GM19455 (cell line): ENCODE measurements at regions not wholly inside any gene's neighbourhood (a gene's known extent, or its start where the extent isn't known, plus 50 kb on each side); places are given as distances from the start of the nearest gene placed in this dataset.
A peak's percentile ranks its signal among the peaks of the same experiment; 100 is the strongest.

Experiments
- ATAC-seq: cut with Tn5 transposase; IDR thresholded peaks from one replicate; pipeline ENCODE4 v1.9.1; 2021; ENCODE audit not compliant: unreplicated experiment

- ATAC-seq = no peak
Observed at GRCh38 chr18:45168866-45169600, 446.2 kb upstream of the SLC14A2 start.

GRCh38 chr18:45169610-45170009, 445.7 kb upstream of the SLC14A2 start:
- ATAC-seq = no peak

GRCh38 chr18:45171679-45172191, 443.5 kb upstream of the SLC14A2 start:
- no peak for ATAC-seq

- ATAC-seq = no peak
Observed at GRCh38 chr18:45173327-45173726, 441.9 kb upstream of the SLC14A2 start.

- ATAC-seq = no peak
Observed at GRCh38 chr18:45173799-45174519, 441.3 kb upstream of the SLC14A2 start.

GRCh38 chr18:45174629-45175136, 440.6 kb upstream of the SLC14A2 start:
- ATAC-seq = no peak

- no peak for ATAC-seq
Observed at GRCh38 chr18:45175511-45175910, 439.8 kb upstream of the SLC14A2 start.

GRCh38 chr18:45186832-45187231, 428.4 kb upstream of the SLC14A2 start:
- ATAC-seq = no peak

- ATAC-seq = no peak
Observed at GRCh38 chr18:45191795-45192194, 423.5 kb upstream of the SLC14A2 start.

GRCh38 chr18:45197526-45197970, 417.7 kb upstream of the SLC14A2 start:
- peak; percentile 94 for ATAC-seq

GRCh38 chr18:45198526-45198925, 416.8 kb upstream of the SLC14A2 start:
- ATAC-seq = no peak

GRCh38 chr18:45201029-45201428, 414.2 kb upstream of the SLC14A2 start:
- ATAC-seq = no peak

GRCh38 chr18:45201489-45201888, 413.8 kb upstream of the SLC14A2 start:
- ATAC-seq = no peak

GRCh38 chr18:45202061-45202460, 413.2 kb upstream of the SLC14A2 start:
- ATAC-seq = no peak

GRCh38 chr18:45203677-45204076, 411.6 kb upstream of the SLC14A2 start:
- ATAC-seq = no peak

- ATAC-seq = no peak
Observed at GRCh38 chr18:45207328-45207727, 407.9 kb upstream of the SLC14A2 start.

- ATAC-seq = no peak
Observed at GRCh38 chr18:45208164-45208563, 407.1 kb upstream of the SLC14A2 start.

GRCh38 chr18:45212181-45213039, 402.9 kb upstream of the SLC14A2 start:
- ATAC-seq = peak; percentile 99

- ATAC-seq = peak; percentile 7
Observed at GRCh38 chr18:45213040-45213333, 402.3 kb upstream of the SLC14A2 start.

GRCh38 chr18:45218436-45218835, 396.8 kb upstream of the SLC14A2 start:
- no peak for ATAC-seq

GRCh38 chr18:45221363-45221762, 393.9 kb upstream of the SLC14A2 start:
- ATAC-seq = no peak
